GM12872 (cell line): ENCODE measurements at regions not wholly inside any gene's neighbourhood (a gene's known extent, or its start where the extent isn't known, plus 50 kb on each side); places are given as distances from the start of the nearest gene placed in this dataset.

Source experiments
- TF ChIP-seq, protein P1 (sequence below): IDR thresholded peaks from 3 replicates; pipeline ENCODE4 v1.5.1; 2011; ENCODE audit warnings: low read depth, mild to moderate bottlenecking, low read length, moderate library complexity; ENCODE audit not compliant: insufficient read depth

DNA sequence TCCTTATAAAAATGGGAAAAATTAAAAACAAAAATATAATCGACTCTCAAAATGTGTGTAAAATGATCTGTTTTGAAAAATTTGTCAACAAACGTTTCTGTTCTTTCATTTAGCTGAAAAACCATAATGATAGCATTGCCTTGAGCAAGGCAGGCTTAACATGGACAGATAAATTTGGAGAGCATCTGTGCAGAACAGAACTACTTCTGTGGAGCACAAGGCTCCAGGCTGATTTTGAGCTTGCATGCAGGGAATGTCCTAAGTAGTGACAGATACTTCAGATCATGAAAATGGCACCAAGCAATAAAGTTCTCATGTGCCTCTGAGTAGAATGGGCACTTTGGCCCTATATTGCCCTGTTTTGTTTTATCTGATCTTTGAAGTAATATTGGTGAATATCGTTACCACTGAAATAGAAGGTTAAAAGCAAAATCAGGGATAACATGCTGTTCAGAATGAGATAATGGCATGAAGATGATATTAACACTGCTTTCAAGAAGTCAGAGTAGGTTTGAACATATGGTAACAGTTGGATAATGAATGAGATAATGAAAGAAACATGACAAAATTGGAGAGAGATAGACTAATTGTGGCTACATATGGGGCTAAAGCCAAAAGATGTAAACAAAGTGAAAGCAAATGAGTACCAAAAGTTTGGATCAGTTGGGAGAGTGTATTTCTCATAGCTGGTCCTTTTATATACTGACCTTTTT, 730.5 kb upstream of the CCDC179 start:
- TF ChIP-seq, protein P1, sequence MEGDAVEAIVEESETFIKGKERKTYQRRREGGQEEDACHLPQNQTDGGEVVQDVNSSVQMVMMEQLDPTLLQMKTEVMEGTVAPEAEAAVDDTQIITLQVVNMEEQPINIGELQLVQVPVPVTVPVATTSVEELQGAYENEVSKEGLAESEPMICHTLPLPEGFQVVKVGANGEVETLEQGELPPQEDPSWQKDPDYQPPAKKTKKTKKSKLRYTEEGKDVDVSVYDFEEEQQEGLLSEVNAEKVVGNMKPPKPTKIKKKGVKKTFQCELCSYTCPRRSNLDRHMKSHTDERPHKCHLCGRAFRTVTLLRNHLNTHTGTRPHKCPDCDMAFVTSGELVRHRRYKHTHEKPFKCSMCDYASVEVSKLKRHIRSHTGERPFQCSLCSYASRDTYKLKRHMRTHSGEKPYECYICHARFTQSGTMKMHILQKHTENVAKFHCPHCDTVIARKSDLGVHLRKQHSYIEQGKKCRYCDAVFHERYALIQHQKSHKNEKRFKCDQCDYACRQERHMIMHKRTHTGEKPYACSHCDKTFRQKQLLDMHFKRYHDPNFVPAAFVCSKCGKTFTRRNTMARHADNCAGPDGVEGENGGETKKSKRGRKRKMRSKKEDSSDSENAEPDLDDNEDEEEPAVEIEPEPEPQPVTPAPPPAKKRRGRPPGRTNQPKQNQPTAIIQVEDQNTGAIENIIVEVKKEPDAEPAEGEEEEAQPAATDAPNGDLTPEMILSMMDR = no peak

DNA sequence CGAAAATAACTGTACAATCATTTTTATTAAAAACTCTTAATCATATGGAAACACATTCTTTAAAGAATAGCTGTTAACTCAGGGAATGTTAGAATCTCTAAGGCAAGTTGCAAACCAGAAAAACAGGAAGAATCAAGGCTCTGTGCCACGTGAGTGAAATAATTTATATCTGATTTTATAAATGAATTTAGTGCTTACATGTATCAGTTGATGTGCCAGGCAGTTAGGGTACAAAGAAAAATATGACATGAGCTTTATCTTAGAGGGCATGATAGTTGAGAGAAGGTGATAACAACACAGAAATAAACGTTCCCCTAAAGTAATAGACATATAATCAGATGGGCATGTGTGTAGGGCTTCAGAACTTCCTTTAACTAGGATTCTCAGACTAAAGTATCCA, 734.5 kb upstream of the CCDC179 start:
- TF ChIP-seq, protein P1 = no peak

DNA sequence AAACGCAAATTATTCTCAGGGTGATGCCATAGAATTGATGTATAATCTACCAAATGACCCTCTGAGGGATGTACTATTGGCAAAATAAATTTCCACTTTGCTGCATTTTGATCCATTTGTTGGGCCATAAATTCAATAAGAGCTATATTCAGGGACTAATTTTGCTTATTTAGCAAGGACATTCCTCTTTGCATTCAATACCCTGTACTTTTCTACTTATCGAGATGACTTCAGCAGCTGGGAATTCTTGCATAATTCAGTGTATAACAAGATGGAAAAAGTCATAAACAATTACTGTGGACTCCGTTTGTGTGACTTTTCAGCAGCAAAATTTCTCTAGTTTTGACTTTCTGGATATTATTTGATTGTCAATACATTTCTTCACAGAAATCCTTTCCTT, 744.7 kb upstream of the CCDC179 start:
- TF ChIP-seq, protein P1 = no peak

DNA sequence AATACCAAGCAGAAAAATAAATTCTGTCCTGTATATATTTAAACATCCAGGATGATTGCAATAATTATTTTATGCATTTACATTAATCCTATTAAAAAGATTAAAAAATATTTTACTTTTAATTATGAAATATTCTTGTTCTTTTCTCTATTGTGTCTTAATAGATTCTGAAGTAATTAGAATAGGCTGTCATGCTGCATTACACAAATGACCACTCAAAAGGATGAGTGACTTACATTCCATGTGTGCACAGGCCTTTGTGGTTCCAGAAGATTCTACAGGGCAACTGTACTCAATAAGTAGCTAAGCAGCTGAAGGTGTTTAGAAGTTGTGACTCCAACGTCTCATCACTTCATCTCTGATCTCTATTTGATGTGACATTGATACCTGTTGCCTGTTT, 745.9 kb upstream of the CCDC179 start:
- TF ChIP-seq, protein P1 = no peak

DNA sequence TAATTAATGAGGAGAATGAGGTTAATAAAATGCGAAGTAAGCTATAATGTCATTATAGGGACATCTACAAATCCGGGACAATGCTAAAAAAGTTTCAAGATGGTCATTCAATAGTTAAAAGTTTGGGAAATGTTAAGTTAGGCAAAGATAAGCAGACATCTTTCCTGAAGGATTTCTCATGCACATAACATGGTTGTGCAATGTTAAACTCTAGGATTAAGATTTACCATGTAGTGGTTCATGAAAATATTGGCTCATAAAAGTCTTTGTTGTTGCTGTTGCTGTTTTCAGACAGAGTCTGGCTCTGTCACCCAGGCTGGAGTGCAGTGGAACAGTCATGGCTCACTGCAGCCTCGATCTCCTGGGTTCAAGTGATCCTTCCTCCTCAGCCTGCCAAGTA, 751.5 kb upstream of the CCDC179 start:
- TF ChIP-seq, protein P1 = no peak

DNA sequence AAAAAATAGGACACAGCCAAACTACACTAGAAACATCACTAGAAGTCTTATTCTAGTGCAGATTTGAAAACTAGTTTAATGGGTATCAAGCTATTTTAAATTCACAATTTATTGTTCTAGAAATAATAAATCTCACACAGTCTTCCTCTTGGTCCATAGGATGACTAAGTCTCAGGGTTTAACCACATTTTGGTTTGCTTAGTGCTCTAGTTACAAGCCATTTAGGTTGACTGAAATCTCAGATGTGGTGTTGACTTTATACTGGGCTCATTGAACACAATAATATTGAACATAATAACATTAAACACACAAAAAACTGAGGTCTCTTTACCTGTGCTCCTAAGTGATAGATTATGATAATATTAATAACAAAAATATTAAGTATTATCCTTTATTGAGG, 760.3 kb upstream of the CCDC179 start:
- TF ChIP-seq, protein P1 = no peak

DNA sequence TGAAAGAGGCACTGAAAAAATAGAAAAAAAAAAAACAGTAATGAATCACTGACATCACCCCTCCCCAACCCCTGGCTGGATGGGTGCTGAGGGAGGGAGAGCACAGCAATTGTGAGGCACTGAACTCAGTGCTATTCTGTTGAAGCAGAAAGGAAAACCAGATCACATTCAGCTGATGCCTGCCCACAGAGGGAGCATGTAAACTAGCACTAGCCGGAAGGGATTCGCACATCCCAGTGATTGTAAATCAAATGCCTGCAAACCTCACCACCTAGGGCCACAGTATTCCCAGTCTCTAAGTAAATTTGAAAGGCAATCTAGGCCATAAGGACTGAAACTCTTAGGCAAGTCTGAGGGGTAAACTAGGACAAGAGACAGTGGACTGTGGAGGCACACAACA, 772.0 kb upstream of the CCDC179 start:
- TF ChIP-seq, protein P1 = no peak
